Fibroblast of lung (primary cell): ENCODE measurements at regions not wholly inside any gene's neighbourhood (a gene's known extent, or its start where the extent isn't known, plus 50 kb on each side); places are given as distances from the start of the nearest gene placed in this dataset.
"Not testable (repeated sequence)": the region's sequence is repeated elsewhere in the genome, so short reads cannot be mapped to it uniquely, and the experiment has no call there.

Experiments used
- EZH2 ChIP-seq: IDR thresholded peaks from 2 replicates; pipeline ENCODE4 v1.5.1; 2012; ENCODE audit warnings: low read length, control low read depth, mild to moderate bottlenecking; ENCODE audit errors: missing control alignments
- TF ChIP-seq, protein P1 (sequence below), 2 donors: IDR thresholded peaks in 1 of 2; conservative IDR thresholded peaks in 1 of 2; 1 replicate in 1 of 2; 2 replicates in 1 of 2; pipeline ENCODE4 v1.5.1; 2011 to 2012; ENCODE audit warnings: low read length in 2 of 2, control low read depth in 1 of 2, inconsistent platforms in 1 of 2, low read depth in 1 of 2, mild to moderate bottlenecking in 1 of 2

GRCh38 chr6:115054242-115054641, 711.4 kb upstream of the HS3ST5 start:
- TF ChIP-seq, protein P1, sequence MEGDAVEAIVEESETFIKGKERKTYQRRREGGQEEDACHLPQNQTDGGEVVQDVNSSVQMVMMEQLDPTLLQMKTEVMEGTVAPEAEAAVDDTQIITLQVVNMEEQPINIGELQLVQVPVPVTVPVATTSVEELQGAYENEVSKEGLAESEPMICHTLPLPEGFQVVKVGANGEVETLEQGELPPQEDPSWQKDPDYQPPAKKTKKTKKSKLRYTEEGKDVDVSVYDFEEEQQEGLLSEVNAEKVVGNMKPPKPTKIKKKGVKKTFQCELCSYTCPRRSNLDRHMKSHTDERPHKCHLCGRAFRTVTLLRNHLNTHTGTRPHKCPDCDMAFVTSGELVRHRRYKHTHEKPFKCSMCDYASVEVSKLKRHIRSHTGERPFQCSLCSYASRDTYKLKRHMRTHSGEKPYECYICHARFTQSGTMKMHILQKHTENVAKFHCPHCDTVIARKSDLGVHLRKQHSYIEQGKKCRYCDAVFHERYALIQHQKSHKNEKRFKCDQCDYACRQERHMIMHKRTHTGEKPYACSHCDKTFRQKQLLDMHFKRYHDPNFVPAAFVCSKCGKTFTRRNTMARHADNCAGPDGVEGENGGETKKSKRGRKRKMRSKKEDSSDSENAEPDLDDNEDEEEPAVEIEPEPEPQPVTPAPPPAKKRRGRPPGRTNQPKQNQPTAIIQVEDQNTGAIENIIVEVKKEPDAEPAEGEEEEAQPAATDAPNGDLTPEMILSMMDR (conservative IDR thresholded peaks at IDR 0.05 in 1 of 2, IDR thresholded peaks at IDR 0.05 in 1 of 2; ENCODE audit: low read depth in 1 of 2, low read length in 2 of 2) = not testable (repeated sequence)
- TF ChIP-seq EZH2 = not testable (repeated sequence)
